KMS-11 (cell line): ENCODE measurements at regions not wholly inside any gene's neighbourhood (a gene's known extent, or its start where the extent isn't known, plus 50 kb on each side); places are given as distances from the start of the nearest gene placed in this dataset.

Experiments
- H2AFZ ChIP-seq: fragments of 200-600 bp; sonication (generic); 2 replicates; pipeline ENCODE4 v1.6.1; 2016; ENCODE audit warnings: antibody characterized with exemption, mixed run types, low read depth
- H3K27ac ChIP-seq: fragments of 200-600 bp; sonication (generic); 2 replicates; pipeline ENCODE4 v1.6.1; 2016; ENCODE audit warnings: mild to moderate bottlenecking, mixed run types
- H3K27me3 ChIP-seq: fragments of 200-600 bp; sonication (generic); 2 replicates; pipeline ENCODE4 v1.6.1; 2017; ENCODE audit warnings: mild to moderate bottlenecking, low read depth, mixed run types, moderate library complexity; ENCODE audit not compliant: insufficient read depth
- H3K36me3 ChIP-seq: fragments of 200-600 bp; sonication (generic); 2 replicates; pipeline ENCODE4 v1.6.1; 2017; ENCODE audit warnings: mild to moderate bottlenecking, mixed run types; ENCODE audit not compliant: insufficient read depth
- H3K4me1 ChIP-seq: fragments of 200-600 bp; sonication (generic); 2 replicates; pipeline ENCODE4 v1.6.1; 2016; ENCODE audit warnings: mild to moderate bottlenecking, low read depth, mixed run types; ENCODE audit not compliant: poor library complexity, severe bottlenecking
- H3K4me2 ChIP-seq: fragments of 200-600 bp; sonication (generic); 2 replicates; pipeline ENCODE4 v1.7.0; 2016; ENCODE audit warnings: mild to moderate bottlenecking, mixed run types
- H3K4me3 ChIP-seq: fragments of 200-600 bp; sonication (generic); IDR thresholded peaks from 2 replicates; pipeline ENCODE4 v1.6.1; 2017; ENCODE audit warnings: low read depth, low read length, mixed read lengths; ENCODE audit not compliant: insufficient read depth
- H3K79me2 ChIP-seq: fragments of 200-600 bp; sonication (generic); 2 replicates; pipeline ENCODE4 v1.6.1; 2016; ENCODE audit warnings: low read depth, mixed run types; ENCODE audit not compliant: insufficient read depth
- H3K9ac ChIP-seq: fragments of 200-600 bp; sonication (generic); 2 replicates; pipeline ENCODE4 v1.6.1; 2016; ENCODE audit warnings: mild to moderate bottlenecking, mixed run types
- H4K20me1 ChIP-seq: fragments of 200-600 bp; sonication (generic); 2 replicates; pipeline ENCODE4 v1.6.1; 2016; ENCODE audit warnings: mild to moderate bottlenecking, mixed run types; ENCODE audit not compliant: insufficient read depth
- TF ChIP-seq, protein P1 (sequence below): fragments of 200-600 bp; sonication (generic); conservative IDR thresholded peaks from 2 replicates; pipeline ENCODE4 v1.6.1; 2017; ENCODE audit warnings: low read depth, mild to moderate bottlenecking, antibody characterized with exemption, low read length, moderate library complexity, mixed read lengths

DNA sequence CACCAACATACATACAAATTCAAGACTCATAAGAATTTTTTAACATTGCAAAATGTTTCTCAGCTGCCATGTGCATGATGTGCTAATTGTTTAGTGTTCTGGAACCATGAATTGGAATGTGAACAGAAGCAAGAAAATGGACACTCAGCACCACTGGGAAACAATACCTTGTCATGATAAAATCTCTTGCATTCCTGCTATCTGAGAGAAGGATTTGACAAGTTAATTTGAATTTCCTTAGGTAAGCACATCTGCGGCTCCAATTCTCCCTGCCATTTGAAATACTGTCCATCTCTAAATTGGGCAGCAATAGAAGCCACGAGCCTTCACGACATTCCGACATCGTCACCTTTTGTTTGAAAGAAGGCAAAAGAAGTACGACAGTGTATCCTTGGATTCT lies 1104.6 kb upstream of the MAP3K7 start:
- H3K36me3 ChIP-seq, result no peaks in the 10 kb centered on the region
- TF ChIP-seq, protein P1, sequence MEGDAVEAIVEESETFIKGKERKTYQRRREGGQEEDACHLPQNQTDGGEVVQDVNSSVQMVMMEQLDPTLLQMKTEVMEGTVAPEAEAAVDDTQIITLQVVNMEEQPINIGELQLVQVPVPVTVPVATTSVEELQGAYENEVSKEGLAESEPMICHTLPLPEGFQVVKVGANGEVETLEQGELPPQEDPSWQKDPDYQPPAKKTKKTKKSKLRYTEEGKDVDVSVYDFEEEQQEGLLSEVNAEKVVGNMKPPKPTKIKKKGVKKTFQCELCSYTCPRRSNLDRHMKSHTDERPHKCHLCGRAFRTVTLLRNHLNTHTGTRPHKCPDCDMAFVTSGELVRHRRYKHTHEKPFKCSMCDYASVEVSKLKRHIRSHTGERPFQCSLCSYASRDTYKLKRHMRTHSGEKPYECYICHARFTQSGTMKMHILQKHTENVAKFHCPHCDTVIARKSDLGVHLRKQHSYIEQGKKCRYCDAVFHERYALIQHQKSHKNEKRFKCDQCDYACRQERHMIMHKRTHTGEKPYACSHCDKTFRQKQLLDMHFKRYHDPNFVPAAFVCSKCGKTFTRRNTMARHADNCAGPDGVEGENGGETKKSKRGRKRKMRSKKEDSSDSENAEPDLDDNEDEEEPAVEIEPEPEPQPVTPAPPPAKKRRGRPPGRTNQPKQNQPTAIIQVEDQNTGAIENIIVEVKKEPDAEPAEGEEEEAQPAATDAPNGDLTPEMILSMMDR, result no peak
- no peaks in the 10 kb centered on the region for H3K79me2 ChIP-seq
- H4K20me1 ChIP-seq, result no peaks in the 10 kb centered on the region
- H3K4me2 ChIP-seq, result no peak overlapping the region
- H3K9ac ChIP-seq, result no peak overlapping the region
- H2AFZ ChIP-seq, result no peak overlapping the region
- H3K4me1 ChIP-seq, result no peaks in the 10 kb centered on the region
- no peak overlapping the region for H3K4me3 ChIP-seq
- no peaks in the 10 kb centered on the region for H3K27me3 ChIP-seq
- no peak overlapping the region for H3K27ac ChIP-seq

DNA sequence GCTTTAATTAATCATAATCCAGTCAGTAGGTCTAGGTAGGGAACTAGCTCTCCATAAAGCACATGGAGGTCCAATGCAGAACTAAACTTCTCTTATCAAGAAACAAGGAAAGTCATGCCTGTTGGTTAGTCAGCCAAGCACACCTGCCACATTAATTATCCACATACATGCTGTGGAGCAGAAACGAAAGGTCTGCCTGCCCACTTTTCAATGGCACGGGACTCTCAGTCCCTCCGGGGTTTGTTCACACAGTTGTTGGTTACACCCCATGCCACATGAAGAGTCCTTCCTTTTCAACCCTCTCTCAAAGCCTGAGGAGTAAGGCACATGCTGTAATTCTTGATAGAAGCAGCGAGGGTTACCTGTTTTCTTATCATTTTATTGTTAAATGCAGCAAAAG lies 1096.4 kb upstream of the MAP3K7 start:
- Histone ChIP-seq H2AFZ (no peak overlapping the region), H3K9ac (no peak overlapping the region), H3K4me2 (no peak overlapping the region), H3K27me3 (no peaks in the 10 kb centered on the region), H3K79me2 (no peaks in the 10 kb centered on the region), H3K4me1 (no peaks in the 10 kb centered on the region), H3K4me3 (no peak overlapping the region), H4K20me1 (no peaks in the 10 kb centered on the region), H3K36me3 (no peaks in the 10 kb centered on the region), H3K27ac (no peak overlapping the region)
- TF ChIP-seq, protein P1, result no peak

DNA sequence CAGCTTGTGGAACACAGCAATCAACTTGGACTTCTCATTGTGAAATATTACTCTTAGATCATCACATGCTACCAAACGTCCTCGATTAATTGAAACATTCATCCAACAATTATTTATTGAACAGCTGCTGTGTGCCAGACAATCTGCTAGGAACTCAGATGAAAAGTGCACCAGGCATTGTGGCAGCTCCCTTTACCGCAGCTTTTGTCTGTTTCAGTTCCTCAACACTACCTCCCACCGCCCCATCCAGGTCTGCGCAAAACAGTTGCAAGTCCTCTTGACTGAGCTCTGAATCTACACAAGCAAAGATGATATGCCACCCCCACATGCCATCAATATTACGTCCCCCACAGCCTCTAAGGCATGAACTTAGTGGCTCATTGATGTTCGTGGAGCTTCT lies 1094.4 kb upstream of the MAP3K7 start:
- no peaks in the 10 kb centered on the region for H3K36me3 ChIP-seq
- TF ChIP-seq, protein P1, result no peak
- no peak overlapping the region for H3K4me3 ChIP-seq
- no peaks in the 10 kb centered on the region for H4K20me1 ChIP-seq
- no peaks in the 10 kb centered on the region for H3K27me3 ChIP-seq
- no peaks in the 10 kb centered on the region for H3K79me2 ChIP-seq
- no peak overlapping the region for H2AFZ ChIP-seq
- no peak overlapping the region for H3K9ac ChIP-seq
- no peaks in the 10 kb centered on the region for H3K4me1 ChIP-seq
- H3K4me2 ChIP-seq, result no peak overlapping the region
- no peak overlapping the region for H3K27ac ChIP-seq

DNA sequence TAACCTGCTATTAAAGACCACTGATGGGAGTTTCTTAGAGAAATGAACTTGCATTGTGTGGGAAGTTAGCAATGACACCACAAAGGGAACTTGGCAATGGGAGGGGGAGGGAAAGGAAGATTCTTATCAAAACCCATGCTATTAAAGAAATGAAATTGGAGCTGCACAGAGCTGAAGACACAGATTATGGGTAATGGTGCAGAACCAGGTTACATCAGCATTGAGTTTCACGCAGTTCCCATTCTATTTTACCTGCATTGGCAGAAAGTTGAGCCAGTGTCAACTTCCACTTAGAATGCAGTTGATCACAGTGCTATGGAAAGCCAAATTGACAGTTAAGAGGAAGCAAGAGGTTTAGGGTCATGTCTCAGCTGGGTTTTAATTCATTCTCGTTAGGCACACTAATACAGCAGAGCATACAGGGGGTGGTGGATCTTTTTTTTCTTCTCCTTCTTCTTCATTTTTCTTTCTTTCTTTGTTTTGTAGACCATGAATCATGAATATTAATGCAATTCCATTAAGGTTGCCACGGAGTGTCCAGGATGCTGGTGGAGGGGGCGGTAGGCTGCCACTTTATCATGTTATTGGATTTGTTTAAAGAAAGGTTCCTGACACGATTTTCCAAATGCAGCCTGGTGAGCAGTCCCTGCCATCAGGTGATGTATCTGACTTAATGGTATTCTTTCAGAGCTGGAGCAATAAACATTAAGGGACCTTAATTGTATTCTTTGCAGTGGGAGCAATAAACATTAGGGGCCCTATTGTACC lies 1092.0 kb upstream of the MAP3K7 start:
- no peak overlapping the region for H2AFZ ChIP-seq
- no peak overlapping the region for H3K9ac ChIP-seq
- no peaks in the 10 kb centered on the region for H3K4me1 ChIP-seq
- no peaks in the 10 kb centered on the region for H4K20me1 ChIP-seq
- H3K36me3 ChIP-seq, result no peaks in the 10 kb centered on the region
- H3K27ac ChIP-seq, result no peak overlapping the region
- no peak overlapping the region for H3K4me3 ChIP-seq
- no peaks in the 10 kb centered on the region for H3K27me3 ChIP-seq
- TF ChIP-seq, protein P1, result no peak
- H3K79me2 ChIP-seq, result no peaks in the 10 kb centered on the region
- H3K4me2 ChIP-seq, result no peak overlapping the region
